Heart right ventricle (tissue), 16 donors: ENCODE measurements at regions not wholly inside any gene's neighbourhood (a gene's known extent, or its start where the extent isn't known, plus 50 kb on each side); places are given as distances from the start of the nearest gene placed in this dataset.
A peak's percentile ranks its signal among the peaks of the same experiment; 100 is the strongest.

Experiments
- ATAC-seq, 8 donors: fragments of 200-7000 bp; cut with Tn5 transposase; one replicate each; pipeline ENCODE4 v1.9.1; 2020; ENCODE audit warnings: mild to moderate bottlenecking in 8 of 8, moderate library complexity in 8 of 8, moderate number of reproducible peaks in 1 of 8
- DNase-seq, 2 donors: peaks; one replicate each; pipeline ENCODE4 v3.0.0-alpha.2; 2020
- H3K27ac ChIP-seq, 10 donors: fragments of 200-600 bp; sonication (generic) in 2 of 10; one replicate each; pipeline versions ENCODE4 v1.5.0 to v1.8.0; 2020 to 2022; ENCODE audit warnings: mild to moderate bottlenecking in 3 of 10
- H3K27me3 ChIP-seq, 7 donors: fragments of 200-600 bp; one replicate each; pipeline ENCODE4 v1.8.0; 2021 to 2022; ENCODE audit warnings: mild to moderate bottlenecking in 2 of 7
- H3K36me3 ChIP-seq, 9 donors: fragments of 200-600 bp; sonication (generic) in 1 of 9; one replicate each; pipeline versions ENCODE4 v1.5.0 to v1.8.0; 2020 to 2022; ENCODE audit warnings: mild to moderate bottlenecking in 2 of 9
- H3K4me1 ChIP-seq, 9 donors: fragments of 200-600 bp; sonication (generic) in 1 of 9; one replicate each; pipeline versions ENCODE4 v1.5.0 to v1.8.0; 2020 to 2022; ENCODE audit warnings: mild to moderate bottlenecking in 4 of 9
- H3K4me3 ChIP-seq, 10 donors: fragments of 200-600 bp; sonication (generic) in 2 of 10; one replicate each; pipeline versions ENCODE4 v1.5.0 to v1.8.0; 2020 to 2022; ENCODE audit warnings: mild to moderate bottlenecking in 7 of 10, moderate library complexity in 2 of 10
- H3K9me3 ChIP-seq, 11 donors: fragments of 200-600 bp in 10 of 11; sonication (generic) in 2 of 11; one replicate each; pipeline versions ENCODE4 v1.5.0 to v1.8.0; 2013 to 2022; ENCODE audit warnings: mild to moderate bottlenecking in 2 of 11, control low read depth in 1 of 11, moderate library complexity in 1 of 11
- WGBS, 2 donors: extraction: QIAGEN DNeasy Blood & Tissue Kit; methylation state at CpG; one replicate each; pipeline ENCODE4 v1.1.7; 2013; ENCODE audit warnings: inconsistent platforms in 1 of 2; 5-methylcytosine and 5-hydroxymethylcytosine counted together
- intact Hi-C, 10 donors: fragments of 100-400 bp; cut with DNase I; formaldehyde crosslinking; loops; one replicate each; pipeline versions ENCODE4 v1.11.1 to v1.14.2; 2022
- TF ChIP-seq, protein P1 (sequence below), 9 donors: fragments of 200-600 bp; sonication (generic) in 2 of 9; IDR thresholded peaks; one replicate each; pipeline versions ENCODE4 v1.5.0 to v1.8.0; 2021 to 2022; ENCODE audit warnings: antibody characterized with exemption in 9 of 9, mild to moderate bottlenecking in 5 of 9, moderate library complexity in 1 of 9
- donor health status: Arrhythmogenic right ventricular cardiomyopathy.
- donor health status: ischemic (EF 13 %, LVEDD 7.1; RV severe dilation, severe dysfunction).
- donor health status: healthy with polysubstance abuse.
- donor health status: DM: no; HTN: yes; CAD: no.
- donor health status: DM: no; HTN: no; CAD: no.
- donor health status: ischemic (EF 25% LVEDD 6.9; RV normal size, moderate dysfunction).
- donor health status: ischemic (EF 25% LVEDD 5.7; RV mildly dilated, moderate dysfunction).
- donor health status: healthy.
- donor health status: DM: yes; HTN: yes; CAD: no.
- donor health status: Ischemic cardiomyopathy.
- donor health status: ischemic (EF 35%, LVEDD 5.7; RV mildly dilated, moderate dysfunction).
- donor health status: nonischemic (EF 11% LVEDD 7.7; RV severe dilation, severe dysfunction).
- donor health status: DM: yes; HTN: yes; CAD: no.
- donor health status: PGD.
- donor health status: ischemic (EF 29% LVEDD 5.4; RV normal size, mild dysfunction).
- donor health status: nonischemic (EF 23%, LVEDD 6.1; RV moderate dilation, normal function).

DNA sequence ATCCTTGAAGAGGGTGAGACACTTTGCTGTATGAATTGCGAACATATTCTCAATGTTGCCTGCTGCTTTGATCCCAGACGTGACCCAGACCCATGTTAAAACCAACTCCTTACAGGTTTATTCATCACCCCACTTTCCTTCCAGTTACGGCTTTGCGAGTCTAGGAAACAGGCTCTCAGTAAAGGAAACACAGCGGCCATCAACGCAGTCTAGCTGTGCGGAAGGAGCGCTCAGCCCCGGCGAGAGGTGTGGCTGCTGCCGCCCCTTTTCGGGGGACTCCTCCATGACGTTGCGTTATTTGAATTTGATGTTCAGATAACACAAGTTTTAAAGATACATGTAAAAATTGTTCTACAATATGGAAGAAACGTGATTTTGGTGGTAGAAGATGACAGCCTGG lies 206.4 kb upstream of the FAT1 start:
- no peak for DNase-seq
- H3K4me1 ChIP-seq = peaks cover 0 to 10% (median 0%) of the 10 kb centered on the region in 9 donors
- H3K36me3 ChIP-seq = no peaks in the 10 kb centered on the region
- 93 to 96% methylated on average over 15 of the region's 15 CpGs for WGBS, 2 donors
- no peak for ATAC-seq
- TF ChIP-seq, protein P1, sequence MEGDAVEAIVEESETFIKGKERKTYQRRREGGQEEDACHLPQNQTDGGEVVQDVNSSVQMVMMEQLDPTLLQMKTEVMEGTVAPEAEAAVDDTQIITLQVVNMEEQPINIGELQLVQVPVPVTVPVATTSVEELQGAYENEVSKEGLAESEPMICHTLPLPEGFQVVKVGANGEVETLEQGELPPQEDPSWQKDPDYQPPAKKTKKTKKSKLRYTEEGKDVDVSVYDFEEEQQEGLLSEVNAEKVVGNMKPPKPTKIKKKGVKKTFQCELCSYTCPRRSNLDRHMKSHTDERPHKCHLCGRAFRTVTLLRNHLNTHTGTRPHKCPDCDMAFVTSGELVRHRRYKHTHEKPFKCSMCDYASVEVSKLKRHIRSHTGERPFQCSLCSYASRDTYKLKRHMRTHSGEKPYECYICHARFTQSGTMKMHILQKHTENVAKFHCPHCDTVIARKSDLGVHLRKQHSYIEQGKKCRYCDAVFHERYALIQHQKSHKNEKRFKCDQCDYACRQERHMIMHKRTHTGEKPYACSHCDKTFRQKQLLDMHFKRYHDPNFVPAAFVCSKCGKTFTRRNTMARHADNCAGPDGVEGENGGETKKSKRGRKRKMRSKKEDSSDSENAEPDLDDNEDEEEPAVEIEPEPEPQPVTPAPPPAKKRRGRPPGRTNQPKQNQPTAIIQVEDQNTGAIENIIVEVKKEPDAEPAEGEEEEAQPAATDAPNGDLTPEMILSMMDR (IDR thresholded peaks at IDR 0.05) = no peak
- H3K27me3 ChIP-seq = peaks cover 0 to 3% (median 0%) of the 10 kb centered on the region in 7 donors
- peaks cover 0 to 8% (median 0%) of the 10 kb centered on the region in 11 donors for H3K9me3 ChIP-seq
- intact Hi-C loops = no loop called here
- H3K27ac ChIP-seq = no peak overlapping the region
- H3K4me3 ChIP-seq = no peak overlapping the region

DNA sequence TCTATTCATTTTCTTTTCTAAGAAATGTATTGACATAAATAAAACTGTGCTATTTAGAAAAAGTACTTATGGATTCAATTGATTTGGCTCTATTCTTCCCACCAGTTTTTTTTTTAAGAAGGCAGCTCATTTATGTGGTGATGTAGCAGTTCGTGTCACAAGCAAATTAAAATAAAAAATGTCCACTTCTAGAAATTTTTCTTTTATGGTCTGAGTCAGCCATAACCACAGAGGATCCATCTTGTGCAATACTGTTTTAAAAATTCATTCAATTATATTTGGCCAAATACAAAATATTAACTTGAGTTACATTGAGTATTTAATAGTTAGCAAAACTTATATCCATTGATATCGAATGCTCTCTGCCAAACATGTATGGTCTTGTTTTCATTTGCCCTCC lies 207.9 kb upstream of the FAT1 start:
- Histone ChIP-seq H3K4me3 (no peak overlapping the region), H3K9me3 (peaks cover 0 to 8% (median 0%) of the 10 kb centered on the region in 11 donors), H3K27ac (no peak overlapping the region), H3K36me3 (no peaks in the 10 kb centered on the region), H3K4me1 (peaks cover 0 to 18% (median 0%) of the 10 kb centered on the region in 9 donors), H3K27me3 (peaks cover 0 to 3% (median 0%) of the 10 kb centered on the region in 7 donors)
- TF ChIP-seq, protein P1 (IDR thresholded peaks at IDR 0.05) = no peak
- DNase-seq (no peak), ATAC-seq (no peak)
- 91 to 97% methylated on average over 2 of the region's 2 CpGs for WGBS, 2 donors
- intact Hi-C loops = no loop called here

DNA sequence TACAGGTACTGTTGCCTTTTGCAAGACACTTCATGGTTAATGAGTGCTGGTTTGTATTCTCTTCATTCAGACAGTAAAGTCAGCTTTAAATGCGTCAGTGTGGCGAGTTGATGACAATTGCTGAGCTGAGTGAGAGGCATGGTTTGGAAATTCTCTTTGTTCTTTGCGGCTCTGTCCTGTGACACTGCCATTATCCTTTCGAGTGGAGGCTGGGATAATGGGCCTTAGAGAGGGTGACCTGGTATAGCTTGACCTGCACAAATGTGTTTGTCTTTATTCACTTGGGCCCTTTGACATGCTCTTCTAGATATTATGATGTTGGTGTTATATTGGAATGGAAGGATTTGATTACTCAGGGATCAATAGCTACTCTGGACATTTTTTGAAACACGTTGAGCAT lies 208.5 kb upstream of the FAT1 start:
- no peaks in the 10 kb centered on the region for H3K36me3 ChIP-seq
- H3K4me1 ChIP-seq = peaks cover 0 to 20% (median 0%) of the 10 kb centered on the region in 9 donors
- DNase-seq (no peak), ATAC-seq (no peak)
- H3K9me3 ChIP-seq = peaks cover 0 to 8% (median 0%) of the 10 kb centered on the region in 11 donors
- TF ChIP-seq, protein P1 (IDR thresholded peaks at IDR 0.05) = no peak
- intact Hi-C loops = no loop called here
- H3K4me3 ChIP-seq = no peak overlapping the region
- 84 to 86% methylated on average over 5 of the region's 5 CpGs for WGBS, 2 donors
- peaks cover 0 to 3% (median 0%) of the 10 kb centered on the region in 7 donors for H3K27me3 ChIP-seq
- H3K27ac ChIP-seq = no peak overlapping the region

DNA sequence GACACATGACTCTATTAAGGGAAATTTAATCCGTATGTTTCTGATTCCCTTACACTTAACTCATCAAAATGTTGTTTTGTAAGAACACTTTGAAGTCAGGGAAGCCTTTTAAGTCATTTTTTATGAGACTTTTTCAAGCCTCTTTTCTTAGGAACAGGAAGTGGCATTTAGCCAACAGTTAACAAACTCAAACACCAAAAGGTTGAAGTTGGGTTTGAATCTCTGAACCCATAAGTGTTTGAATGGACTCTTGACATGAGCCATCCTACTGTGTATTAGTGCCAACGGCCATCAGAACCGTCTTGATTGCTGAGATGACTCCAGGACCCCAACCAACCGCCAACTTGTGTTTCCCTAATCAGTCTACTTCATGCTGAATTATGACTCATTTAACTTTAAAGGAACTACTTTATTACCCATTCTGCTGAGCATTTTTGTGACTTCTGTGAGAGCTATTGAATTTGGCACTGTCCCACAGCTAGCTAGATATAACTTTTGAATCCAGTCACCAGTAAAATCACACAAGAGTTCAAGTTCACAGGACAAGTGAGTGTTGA lies 209.1 kb upstream of the FAT1 start:
- intact Hi-C loops = no loop called here
- no peak for ATAC-seq

More for the DNA sequence above, 209.1 kb upstream of the FAT1 start:
- peaks cover 0 to 8% (median 0%) of the 10 kb centered on the region in 11 donors for H3K9me3 ChIP-seq
- DNase-seq = no peak
- no peaks in the 10 kb centered on the region for H3K36me3 ChIP-seq
- TF ChIP-seq, protein P1 (IDR thresholded peaks at IDR 0.05) = no peak
- H3K4me3 ChIP-seq = no peak overlapping the region
- H3K4me1 ChIP-seq = peaks cover 0 to 20% (median 0%) of the 10 kb centered on the region in 9 donors
- WGBS, 2 donors = 43 to 54% methylated on average over 4 of the region's 4 CpGs
- H3K27me3 ChIP-seq = peaks cover 0 to 3% (median 0%) of the 10 kb centered on the region in 7 donors
- H3K27ac ChIP-seq = peak overlapping the region in 1 of 10 donors; percentile 17
